Neuronal stem cell (in vitro differentiated cells): ENCODE measurements at regions not wholly inside any gene's neighbourhood (a gene's known extent, or its start where the extent isn't known, plus 50 kb on each side); places are given as distances from the start of the nearest gene placed in this dataset.

ENCODE experiments used
- DNase-seq: peaks from one replicate; pipeline ENCODE4 v3.0.0-alpha.2; 2013; ENCODE audit warnings: low spot score
- H2AFZ ChIP-seq: one replicate; pipeline ENCODE4 v1.6.1; 2013; ENCODE audit warnings: mild to moderate bottlenecking, low read length, inconsistent platforms
- H2AK5ac ChIP-seq: 2 replicates; pipeline ENCODE4 v1.6.1; 2013; ENCODE audit warnings: low read depth, mild to moderate bottlenecking, inconsistent platforms, low read length, moderate library complexity, mixed read lengths
- H2BK120ac ChIP-seq: 2 replicates; pipeline ENCODE4 v1.6.1; 2013; ENCODE audit warnings: low read depth, mild to moderate bottlenecking, inconsistent platforms, low read length, moderate library complexity, mixed read lengths
- H2BK12ac ChIP-seq: one replicate; pipeline ENCODE4 v1.6.1; 2013; ENCODE audit warnings: low read length, inconsistent platforms
- H2BK15ac ChIP-seq: 2 replicates; pipeline ENCODE4 v1.6.1; 2013; ENCODE audit warnings: mild to moderate bottlenecking, low read length, inconsistent platforms, mixed read lengths
- H2BK5ac ChIP-seq: one replicate; pipeline ENCODE4 v1.6.1; 2013; ENCODE audit warnings: inconsistent platforms, mild to moderate bottlenecking, low read length, moderate library complexity
- H3K14ac ChIP-seq: one replicate; pipeline ENCODE4 v1.6.1; 2013; ENCODE audit warnings: low read length, inconsistent platforms
- H3K18ac ChIP-seq: 2 replicates; pipeline ENCODE4 v1.6.1; 2013; ENCODE audit warnings: low read length, inconsistent platforms
- H3K23ac ChIP-seq: 2 replicates; pipeline ENCODE4 v1.6.1; 2013; ENCODE audit warnings: low read depth, mild to moderate bottlenecking, mixed read lengths, low read length, inconsistent platforms; ENCODE audit not compliant: poor library complexity
- H3K27ac ChIP-seq: replicated peaks from 3 replicates; pipeline ENCODE4 v1.5.1; 2013; ENCODE audit warnings: low read length, inconsistent platforms
- H3K27me3 ChIP-seq, 3 experiments: 2 replicates each; pipeline ENCODE4 v1.6.1; 2013; ENCODE audit warnings: low read length in 3 of 3, mild to moderate bottlenecking in 2 of 3, inconsistent platforms in 1 of 3, low read depth in 1 of 3, mixed read lengths in 1 of 3, moderate library complexity in 1 of 3; ENCODE audit not compliant: control insufficient read depth in 3 of 3, insufficient read depth in 3 of 3
- H3K36me3 ChIP-seq, 2 donors: replicated peaks in 1 of 2; 2 replicates each; pipeline ENCODE4 v1.6.1; 2013; ENCODE audit warnings: low read length in 2 of 2; ENCODE audit not compliant: control insufficient read depth in 2 of 2, insufficient read depth in 2 of 2
- H3K4ac ChIP-seq: 2 replicates; pipeline ENCODE4 v1.6.1; 2013; ENCODE audit warnings: inconsistent platforms, mild to moderate bottlenecking, low read length, moderate library complexity
- H3K4me1 ChIP-seq, 2 donors: 1 replicate in 1 of 2; 2 replicates in 1 of 2; pipeline ENCODE4 v1.6.1; 2013; ENCODE audit warnings: low read length in 2 of 2, low read depth in 1 of 2; ENCODE audit not compliant: control insufficient read depth in 2 of 2, insufficient read depth in 1 of 2
- H3K4me2 ChIP-seq: one replicate; pipeline ENCODE4 v1.6.1; 2013; ENCODE audit warnings: mild to moderate bottlenecking, low read length, inconsistent platforms; ENCODE audit not compliant: insufficient read depth, poor library complexity, severe bottlenecking
- H3K4me3 ChIP-seq, 2 donors: 2 replicates each; pipeline ENCODE4 v1.5.1; 2013; ENCODE audit warnings: low read length in 2 of 2, mild to moderate bottlenecking in 2 of 2, inconsistent platforms in 1 of 2, moderate library complexity in 1 of 2
- H3K79me1 ChIP-seq: one replicate; pipeline ENCODE4 v1.6.1; 2013; ENCODE audit warnings: low read depth, mild to moderate bottlenecking, inconsistent platforms, low read length, moderate library complexity
- H3K9ac ChIP-seq: one replicate; pipeline ENCODE4 v1.6.1; 2013; ENCODE audit warnings: mild to moderate bottlenecking, low read depth, low read length, inconsistent platforms; ENCODE audit not compliant: poor library complexity
- H3K9me3 ChIP-seq, 2 donors: replicated peaks in 1 of 2; 2 replicates each; pipeline versions ENCODE3 to v1.6.1; 2013; ENCODE audit warnings: low read length in 2 of 2, mild to moderate bottlenecking in 2 of 2, inconsistent platforms in 1 of 2, low read depth in 1 of 2, mixed read lengths in 1 of 2, moderate library complexity in 1 of 2; ENCODE audit not compliant: control insufficient read depth in 2 of 2, insufficient read depth in 1 of 2
- H4K8ac ChIP-seq: one replicate; pipeline ENCODE4 v1.6.1; 2013; ENCODE audit warnings: low read depth, mild to moderate bottlenecking, inconsistent platforms, low read length, moderate library complexity
- H4K91ac ChIP-seq: one replicate; pipeline ENCODE4 v1.6.1; 2013; ENCODE audit warnings: low read length, low read depth, mild to moderate bottlenecking, inconsistent platforms; ENCODE audit not compliant: poor library complexity
- WGBS, 2 donors: extraction: QIAGEN DNeasy Blood & Tissue Kit; methylation state at CpG; one replicate each; pipeline ENCODE4 v1.1.7; 2013; ENCODE audit warnings: missing lambda C conversion rate in 2 of 2, mixed read lengths in 1 of 2; ENCODE audit not compliant: insufficient read length in 2 of 2, insufficient replicate concordance in 1 of 2; ENCODE audit errors: extremely low coverage in 2 of 2; 5-methylcytosine and 5-hydroxymethylcytosine counted together

- H3K14ac ChIP-seq: no peak overlapping the region
- H3K27ac ChIP-seq: no peak overlapping the region
- no CpG with 5 or more reads among the region's 1 CpG for WGBS, 2 donors
- peaks cover 0 to 3% of the 10 kb centered on the region in 2 donors for H3K9me3 ChIP-seq
- H2AK5ac ChIP-seq: no peak overlapping the region
- H4K91ac ChIP-seq: no peak overlapping the region
- H3K23ac ChIP-seq: no peak overlapping the region
- H3K27me3 ChIP-seq: no peaks in the 10 kb centered on the region
- H3K36me3 ChIP-seq: no peaks in the 10 kb centered on the region
- no peak overlapping the region for H2BK12ac ChIP-seq
- peaks cover 6 to 13% of the 10 kb centered on the region in 2 donors for H3K4me1 ChIP-seq
- no peak overlapping the region for H3K9ac ChIP-seq
- H2AFZ ChIP-seq: no peak overlapping the region
- H2BK120ac ChIP-seq: no peak overlapping the region
- no peak overlapping the region for H2BK5ac ChIP-seq
- H3K4me3 ChIP-seq: no peak overlapping the region
- no peak overlapping the region for H3K4me2 ChIP-seq
- H3K18ac ChIP-seq: no peak overlapping the region
- no peak overlapping the region for H2BK15ac ChIP-seq
- H4K8ac ChIP-seq: no peak overlapping the region
- no peak for DNase-seq
- no peak overlapping the region for H3K4ac ChIP-seq
- H3K79me1 ChIP-seq: no peaks in the 10 kb centered on the region
Observed at GRCh38 chr7:92930404-92930803, 94.0 kb upstream of the CDK6 start.

GRCh38 chr7:92926697-92927044 lies 90.3 kb upstream of the CDK6 start:
- Histone ChIP-seq H3K4me1 (peaks cover 6 to 13% of the 10 kb centered on the region in 2 donors), H2AFZ (peak overlapping the region; percentile 88), H3K4ac (no peak overlapping the region), H2BK120ac (no peak overlapping the region), H3K36me3 (no peaks in the 10 kb centered on the region), H3K27ac (no peak overlapping the region), H2BK15ac (no peak overlapping the region), H3K4me2 (no peak overlapping the region), H4K8ac (no peak overlapping the region), H3K9me3 (peaks cover 0 to 3% of the 10 kb centered on the region in 2 donors), H3K79me1 (no peaks in the 10 kb centered on the region), H2BK12ac (no peak overlapping the region), H3K18ac (peak overlapping the region; percentile 55), H2AK5ac (no peak overlapping the region), H3K14ac (no peak overlapping the region), H3K9ac (no peak overlapping the region), H4K91ac (peak overlapping the region; percentile 40), H3K23ac (no peak overlapping the region), H3K4me3 (peak overlapping the region in 1 of 2 donors; percentile 11), H3K27me3 (no peaks in the 10 kb centered on the region), H2BK5ac (no peak overlapping the region)
- no CpG with 5 or more reads among the region's 8 CpGs for WGBS, 2 donors
- DNase-seq: peak; percentile 6

GRCh38 chr7:92925876-92926696 lies 89.7 kb upstream of the CDK6 start:
- Histone ChIP-seq H3K79me1 (no peaks in the 10 kb centered on the region), H2BK120ac (no peak overlapping the region), H3K27ac (no peak overlapping the region), H4K8ac (no peak overlapping the region), H3K36me3 (no peaks in the 10 kb centered on the region), H2AFZ (peak overlapping the region; percentile 88), H2BK5ac (no peak overlapping the region), H4K91ac (no peak overlapping the region), H3K14ac (no peak overlapping the region), H3K27me3 (no peaks in the 10 kb centered on the region), H3K4me3 (peak overlapping the region in 1 of 2 donors; percentile 11), H2AK5ac (peak overlapping the region; percentile 89), H2BK15ac (no peak overlapping the region), H2BK12ac (no peak overlapping the region), H3K4me1 (peaks cover 6 to 13% of the 10 kb centered on the region in 2 donors), H3K4me2 (no peak overlapping the region), H3K4ac (peak overlapping the region; percentile 77), H3K23ac (no peak overlapping the region), H3K9me3 (peaks cover 0 to 3% of the 10 kb centered on the region in 2 donors), H3K18ac (peak overlapping the region; percentile 79), H3K9ac (no peak overlapping the region)
- WGBS, 2 donors: no CpG with 5 or more reads among the region's 9 CpGs
- DNase-seq: peak; percentile 41

- no peak overlapping the region for H2BK12ac ChIP-seq
- WGBS, 2 donors: no CpG with 5 or more reads among the region's 15 CpGs
- H3K4me3 ChIP-seq: no peak overlapping the region
- no peak overlapping the region for H4K91ac ChIP-seq
- no peak overlapping the region for H2BK5ac ChIP-seq
- H4K8ac ChIP-seq: peak overlapping the region; percentile 21
- H3K27ac ChIP-seq: no peak overlapping the region
- H3K14ac ChIP-seq: peak overlapping the region; percentile 63
- peaks cover 0 to 2% of the 10 kb centered on the region in 2 donors for H3K9me3 ChIP-seq
- H3K18ac ChIP-seq: peak overlapping the region; percentile 87
- H2AK5ac ChIP-seq: no peak overlapping the region
- H3K9ac ChIP-seq: no peak overlapping the region
- no peaks in the 10 kb centered on the region for H3K36me3 ChIP-seq
- peak overlapping the region; percentile 39 for H2BK15ac ChIP-seq
- H2BK120ac ChIP-seq: no peak overlapping the region
- no peaks in the 10 kb centered on the region for H3K79me1 ChIP-seq
- H3K4me1 ChIP-seq: peaks cover 6 to 13% of the 10 kb centered on the region in 2 donors
- H3K4ac ChIP-seq: no peak overlapping the region
- no peaks in the 10 kb centered on the region for H3K27me3 ChIP-seq
- H3K23ac ChIP-seq: no peak overlapping the region
- no peak for DNase-seq
- H2AFZ ChIP-seq: no peak overlapping the region
- H3K4me2 ChIP-seq: no peak overlapping the region
Observed at GRCh38 chr7:92924800-92925199, 88.4 kb upstream of the CDK6 start.
